HCT116 (cell line): ENCODE measurements at regions not wholly inside any gene's neighbourhood (a gene's known extent, or its start where the extent isn't known, plus 50 kb on each side); places are given as distances from the start of the nearest gene placed in this dataset.

Experiments
- ATAC-seq: fragments of 200-7000 bp; cut with Tn5 transposase; 2 replicates; pipeline ENCODE4 v1.9.1; 2020; ENCODE audit warnings: mild to moderate bottlenecking, moderate library complexity
- BruUV-seq: library from RNA; stranded (reverse); fragments of 400-500 nt; replicated peaks from 2 replicates; lab custom pipeline; 2021; lab: Mats Ljungman, UMichigan
- CTCF ChIA-PET: fragments of 300-600 bp; sonication (Branson Sonifier 250); formaldehyde crosslinking; loops from one replicate; lab custom pipeline; 2021; ENCODE audit warnings: antibody characterized with exemption; lab: Charles Lee
- POLR2A ChIA-PET: fragments of 300-600, 350-600 bp; sonication (Branson Sonifier 250); formaldehyde crosslinking; loops from one replicate; lab custom pipeline; 2021; ENCODE audit warnings: antibody characterized with exemption; lab: Charles Lee
- RAD21 ChIA-PET, 2 experiments: fragments of 300-600 bp; sonication (Branson Sonifier 250); formaldehyde crosslinking; loops; one replicate each; lab custom pipeline; 2023; ENCODE audit warnings: low total read pairs in 2 of 2; ENCODE audit not compliant: uncharacterized antibody in 2 of 2, unreplicated experiment in 2 of 2, low non-redundant PET in 1 of 2; lab: Charles Lee
- DNase-seq: peaks from one replicate; pipeline ENCODE4 v3.0.0-alpha.2; 2010; ENCODE audit warnings: low read depth, low spot score
- H2AFZ ChIP-seq: fragments of 200-600 bp; shearing (Covaris generic), sonication (generic); 2 replicates; pipeline ENCODE4 v1.6.1; 2017; ENCODE audit warnings: low read depth, mixed run types, mixed read lengths, antibody characterized with exemption, low read length; ENCODE audit not compliant: poor library complexity, severe bottlenecking
- H3K27ac ChIP-seq: 2 replicates; pipeline ENCODE4 v1.5.1; 2012; ENCODE audit warnings: low read depth, low read length
- H3K27me3 ChIP-seq: fragments of 200-600 bp; sonication (generic); 2 replicates; pipeline ENCODE4 v1.6.1; 2016; ENCODE audit warnings: mixed run types, low read length, mixed read lengths; ENCODE audit not compliant: insufficient read depth
- H3K36me3 ChIP-seq, 2 experiments: fragments of 200-500 bp in 1 of 2; fragments of 200-600 bp in 1 of 2; sonication (Bioruptor generic) in 1 of 2; sonication (generic) in 1 of 2; 2 replicates each; pipeline versions ENCODE4 v1.5.1 to v1.6.1; 2014 to 2016; ENCODE audit warnings: low read length in 2 of 2, inconsistent platforms in 1 of 2, mixed read lengths in 1 of 2, mixed run types in 1 of 2; ENCODE audit not compliant: insufficient read depth in 2 of 2, control insufficient read depth in 1 of 2
- H3K4me1 ChIP-seq, 2 experiments: fragments of 200-600 bp in 1 of 2; sonication (generic) in 1 of 2; 2 replicates each; pipeline versions ENCODE4 v1.5.1 to v1.6.1; 2012 to 2017; ENCODE audit warnings: low read length in 2 of 2, inconsistent platforms in 1 of 2, mild to moderate bottlenecking in 1 of 2, mixed read lengths in 1 of 2, mixed run types in 1 of 2, moderate library complexity in 1 of 2; ENCODE audit not compliant: insufficient read depth in 2 of 2, control insufficient read depth in 1 of 2
- H3K4me2 ChIP-seq: fragments of 200-600 bp; sonication (generic); 2 replicates; pipeline ENCODE4 v1.6.1; 2017; ENCODE audit warnings: mixed run types, low read length, mixed read lengths
- H3K4me3 ChIP-seq, 2 experiments: fragments of 200-600 bp in 1 of 2; sonication (generic) in 1 of 2; replicated peaks in 1 of 2; 2 replicates each; pipeline ENCODE4 v1.5.1; 2011 to 2016; ENCODE audit warnings: low read length in 2 of 2, control low read depth in 1 of 2, low read depth in 1 of 2, mild to moderate bottlenecking in 1 of 2, mixed read lengths in 1 of 2, mixed run types in 1 of 2
- H3K79me2 ChIP-seq: fragments of 200-600 bp; sonication (generic); 2 replicates; pipeline ENCODE4 v1.6.1; 2017; ENCODE audit warnings: mild to moderate bottlenecking, mixed run types, low read length, moderate library complexity, mixed read lengths; ENCODE audit not compliant: insufficient read depth
- H3K9ac ChIP-seq: fragments of 200-600 bp; sonication (generic); 2 replicates; pipeline ENCODE4 v1.6.1; 2016; ENCODE audit warnings: low read length, mixed read lengths
- H3K9me2 ChIP-seq: fragments of 200-600 bp; sonication (generic), shearing (Covaris generic); 2 replicates; pipeline ENCODE4 v1.6.1; 2017; ENCODE audit warnings: mixed run types, mild to moderate bottlenecking, moderate library complexity; ENCODE audit not compliant: insufficient read depth
- H3K9me3 ChIP-seq, 2 experiments: fragments of 200-500 bp in 1 of 2; fragments of 200-600 bp in 1 of 2; sonication (Bioruptor generic) in 1 of 2; sonication (generic) in 1 of 2; 2 replicates each; pipeline ENCODE4 v1.6.1; 2014 to 2017; ENCODE audit warnings: low read length in 2 of 2, mixed read lengths in 2 of 2, inconsistent platforms in 1 of 2, low read depth in 1 of 2, mild to moderate bottlenecking in 1 of 2, mixed run types in 1 of 2, moderate library complexity in 1 of 2; ENCODE audit not compliant: control insufficient read depth in 1 of 2, insufficient read depth in 1 of 2
- H4K20me1 ChIP-seq: fragments of 200-600 bp; sonication (generic), shearing (Covaris generic); 2 replicates; pipeline ENCODE4 v1.6.1; 2017; ENCODE audit warnings: mixed run types, mild to moderate bottlenecking, moderate library complexity; ENCODE audit not compliant: insufficient read depth
- CBX3 ChIP-seq: IDR thresholded peaks from 2 replicates; pipeline ENCODE4 v1.6.1; 2012; ENCODE audit warnings: low read depth
- CEBPB ChIP-seq: IDR thresholded peaks from 2 replicates; pipeline ENCODE4 v1.6.1; 2012; ENCODE audit warnings: low read depth
- CTCF ChIP-seq, 3 experiments: fragments of 200-600 bp in 1 of 3; sonication (generic) in 1 of 3; IDR thresholded peaks in 2 of 3; conservative IDR thresholded peaks in 1 of 3; 2 replicates each; pipeline ENCODE4 v1.5.1; 2012 to 2017; ENCODE audit warnings: low read depth in 2 of 3, low read length in 2 of 3, antibody characterized with exemption in 1 of 3, borderline replicate concordance in 1 of 3, control low read depth in 1 of 3, mild to moderate bottlenecking in 1 of 3, mixed read lengths in 1 of 3, mixed run types in 1 of 3, moderate library complexity in 1 of 3; ENCODE audit not compliant: insufficient read depth in 1 of 3
- EGR1 ChIP-seq: IDR thresholded peaks from 2 replicates; pipeline ENCODE4 v1.6.1; 2012; ENCODE audit warnings: low read depth
- ELF1 ChIP-seq: IDR thresholded peaks from 2 replicates; pipeline ENCODE4 v1.6.1; 2012; ENCODE audit warnings: low read depth, borderline replicate concordance
- EZH2 ChIP-seq: fragments of 200-600 bp; sonication (generic); IDR thresholded peaks from 2 replicates; pipeline ENCODE4 v1.6.1; 2017; ENCODE audit warnings: antibody characterized with exemption, mixed run types
- EZH2phosphoT487 ChIP-seq: fragments of 200-600 bp; IDR thresholded peaks from 2 replicates; pipeline ENCODE4 v1.6.1; 2018; ENCODE audit warnings: antibody characterized with exemption, borderline replicate concordance
- JUND ChIP-seq: IDR thresholded peaks from 2 replicates; pipeline ENCODE4 v1.6.1; 2012
- POLR2A ChIP-seq: IDR thresholded peaks from 2 replicates; pipeline ENCODE4 v1.7.0; 2011; ENCODE audit warnings: borderline replicate concordance; ENCODE audit not compliant: insufficient read depth, insufficient read length; ENCODE audit errors: extremely low read depth
- POLR2AphosphoS5 ChIP-seq: IDR thresholded peaks from 2 replicates; pipeline ENCODE4 v1.6.1; 2011; ENCODE audit warnings: mild to moderate bottlenecking, low read depth, low read length, moderate library complexity
- RAD21 ChIP-seq: IDR thresholded peaks from 2 replicates; pipeline ENCODE4 v1.6.1; 2012; ENCODE audit warnings: low read depth, mild to moderate bottlenecking
- SIN3A ChIP-seq: IDR thresholded peaks from 2 replicates; pipeline ENCODE4 v1.6.1; 2012; ENCODE audit warnings: low read depth
- SP1 ChIP-seq: IDR thresholded peaks from 2 replicates; pipeline ENCODE4 v1.6.1; 2012; ENCODE audit warnings: low read depth
- SRF ChIP-seq: IDR thresholded peaks from 2 replicates; pipeline ENCODE4 v1.6.1; 2012; ENCODE audit warnings: low read depth
- TCF7L2 ChIP-seq: IDR thresholded peaks from 2 replicates; pipeline ENCODE4 v1.7.0; 2011; ENCODE audit warnings: borderline replicate concordance, inconsistent platforms; ENCODE audit not compliant: insufficient read depth, insufficient read length; ENCODE audit errors: extremely low read depth
- YY1 ChIP-seq: IDR thresholded peaks from 2 replicates; pipeline ENCODE4 v1.6.1; 2011; ENCODE audit warnings: low read length, low read depth, moderate library complexity, mild to moderate bottlenecking; ENCODE audit not compliant: insufficient replicate concordance; ENCODE audit errors: extremely low read depth
- ZBTB33 ChIP-seq: IDR thresholded peaks from 2 replicates; pipeline ENCODE4 v1.6.1; 2011; ENCODE audit warnings: mild to moderate bottlenecking, low read length, moderate library complexity; ENCODE audit not compliant: insufficient replicate concordance; ENCODE audit errors: extremely low read depth
- ZFX ChIP-seq: fragments of 450-650 bp; IDR thresholded peaks from 2 replicates; pipeline ENCODE4 v1.6.1; 2017
- ZNF274 ChIP-seq: fragments of 200-500 bp; sonication (Bioruptor generic); IDR thresholded peaks from 2 replicates; pipeline ENCODE4 v1.6.1; 2014; ENCODE audit warnings: mild to moderate bottlenecking, low read depth, low read length, inconsistent platforms
- intact Hi-C: fragments of 100-400 bp; cut with micrococcal nuclease; formaldehyde crosslinking; loops from 2 replicates; pipeline ENCODE4 v1.10.0; 2022

GRCh38 chr1:228925691-228926090 is 190.4 kb downstream of the RHOU start:
- no TSS peak for BruUV-seq
- H3K9me3 ChIP-seq = no peaks in the 10 kb centered on the region
- no peaks in the 10 kb centered on the region for H3K9me2 ChIP-seq
- no peaks in the 10 kb centered on the region for H3K79me2 ChIP-seq
- intact Hi-C loops = no loop called here
- ChIA-PET RAD21 (no interaction called here), POLR2A (no interaction called here), CTCF (no interaction called here)
- H3K4me3 ChIP-seq = no peak overlapping the region
- H2AFZ ChIP-seq = no peak overlapping the region
- no peak for ATAC-seq
- TF ChIP-seq ZBTB33 (no peak), ELF1 (no peak), YY1 (no peak), TCF7L2 (no peak), SRF (no peak), EZH2phosphoT487 (no peak), POLR2A (no peak), SP1 (no peak), CBX3 (no peak), JUND (no peak), ZFX (no peak), POLR2AphosphoS5 (no peak), SIN3A (no peak), EGR1 (no peak), CEBPB (no peak), CTCF (IDR thresholded peaks at IDR 0.05 in 2 of 3, conservative IDR thresholded peaks at IDR 0.05 in 1 of 3; ENCODE audit: borderline replicate concordance in 1 of 3, insufficient read depth in 1 of 3, low read depth in 2 of 3, low read length in 2 of 3) (no peak), RAD21 (no peak), EZH2 (no peak), ZNF274 (no peak)
- no peaks in the 10 kb centered on the region for H3K36me3 ChIP-seq
- no peaks in the 10 kb centered on the region for H3K4me1 ChIP-seq
- no peak overlapping the region for H3K4me2 ChIP-seq
- no peak overlapping the region for H3K27ac ChIP-seq
- H3K9ac ChIP-seq = no peak overlapping the region
- DNase-seq = no peak
- H3K27me3 ChIP-seq = no peaks in the 10 kb centered on the region
- no peaks in the 10 kb centered on the region for H4K20me1 ChIP-seq
